Right lobe of liver (tissue), 4 donors: ENCODE measurements at regions not wholly inside any gene's neighbourhood (a gene's known extent, or its start where the extent isn't known, plus 50 kb on each side); places are given as distances from the start of the nearest gene placed in this dataset.

Experiments used
- CTCF ChIP-seq, 4 donors: fragments of 200-600 bp in 3 of 4; fragments of 450-650 bp in 1 of 4; IDR thresholded peaks; one replicate each; pipeline versions ENCODE4 v1.5.1 to v1.8.0; 2016 to 2022; ENCODE audit warnings: antibody characterized with exemption in 4 of 4, mild to moderate bottlenecking in 2 of 4
- POLR2A ChIP-seq: fragments of 450-650 bp; IDR thresholded peaks from one replicate; pipeline ENCODE4 v1.6.1; 2017; ENCODE audit warnings: antibody characterized with exemption, mild to moderate bottlenecking
- donor health status: DM: no; HTN: no; CAD: no.
- donor health status: DM: no; HTN: no; CAD: no.
- donor health status: DM: no; HTN: yes; CAD: no.

DNA sequence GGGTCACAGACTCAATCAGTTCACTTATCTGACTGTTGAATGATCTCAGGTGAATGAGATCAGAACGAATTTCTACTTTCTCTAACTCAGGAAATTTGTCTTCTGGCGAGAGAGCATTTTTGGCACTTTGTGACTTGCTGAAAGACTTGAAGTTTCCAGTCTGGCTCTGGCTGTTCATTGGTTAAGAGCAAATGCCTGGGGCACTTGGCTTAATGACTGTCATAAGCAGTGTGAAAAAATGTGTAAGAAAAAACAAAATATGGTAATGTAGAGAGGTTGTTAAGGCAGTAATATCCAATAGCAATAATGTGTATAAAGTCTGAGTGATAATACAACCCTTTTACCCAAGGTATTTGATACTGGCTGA is 71.3 kb upstream of the PGRMC2 start:
- TF ChIP-seq CTCF (IDR thresholded peaks at IDR 0.05) (no peak), POLR2A (no peak)
